ENCODE measurements at regions not wholly inside any gene's neighbourhood (a gene's known extent, or its start where the extent isn't known, plus 50 kb on each side); places are given as distances from the start of the nearest gene placed in this dataset.

DNA sequence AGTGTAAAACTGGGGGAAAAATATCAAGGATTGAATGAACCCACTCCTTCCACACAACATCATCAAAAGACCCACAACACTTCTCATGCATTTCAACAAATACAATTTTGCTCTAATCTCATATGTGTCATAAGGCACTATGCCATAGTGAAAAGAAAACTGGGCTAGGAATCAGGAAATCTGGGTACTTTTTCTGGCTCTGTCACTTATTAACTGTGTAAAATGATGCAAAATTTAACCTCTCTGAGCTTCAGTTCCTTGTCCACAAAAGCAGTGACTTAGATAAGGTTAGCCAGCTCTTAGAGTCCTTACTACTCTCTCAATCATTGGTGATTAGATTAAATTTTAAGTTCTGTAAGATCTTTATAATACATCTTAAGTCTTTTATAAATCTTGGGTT is 250.5 kb upstream of the SOX5 start:
- no peak for TF ChIP-seq POLR2A (IDR thresholded peaks at IDR 0.05; ENCODE audit: extremely low read depth, insufficient read length)
- no peak for TF ChIP-seq CTCF (IDR thresholded peaks at IDR 0.05; ENCODE audit: low read depth, low read length)
- no peak for TF ChIP-seq MAX (IDR thresholded peaks at IDR 0.05; ENCODE audit: low read depth, low read length)
- TF ChIP-seq MYC (IDR thresholded peaks at IDR 0.05; ENCODE audit: low read depth, low read length), result no peak
- no peak for DNase-seq (ENCODE audit: low read depth)
- no peak overlapping the region for H3K4me3 ChIP-seq (ENCODE audit: low read depth, low read length)

GRCh38 chr12:24198936-24199671 is 249.6 kb upstream of the SOX5 start:
- no peak for DNase-seq (ENCODE audit: low read depth)
- H3K4me3 ChIP-seq (ENCODE audit: low read depth, low read length), result no peak overlapping the region
- no peak for TF ChIP-seq CTCF (IDR thresholded peaks at IDR 0.05; ENCODE audit: low read depth, low read length)
- TF ChIP-seq MYC (IDR thresholded peaks at IDR 0.05; ENCODE audit: low read depth, low read length), result no peak
- no peak for TF ChIP-seq MAX (IDR thresholded peaks at IDR 0.05; ENCODE audit: low read depth, low read length)
- no peak for TF ChIP-seq POLR2A (IDR thresholded peaks at IDR 0.05; ENCODE audit: extremely low read depth, insufficient read length)

DNA sequence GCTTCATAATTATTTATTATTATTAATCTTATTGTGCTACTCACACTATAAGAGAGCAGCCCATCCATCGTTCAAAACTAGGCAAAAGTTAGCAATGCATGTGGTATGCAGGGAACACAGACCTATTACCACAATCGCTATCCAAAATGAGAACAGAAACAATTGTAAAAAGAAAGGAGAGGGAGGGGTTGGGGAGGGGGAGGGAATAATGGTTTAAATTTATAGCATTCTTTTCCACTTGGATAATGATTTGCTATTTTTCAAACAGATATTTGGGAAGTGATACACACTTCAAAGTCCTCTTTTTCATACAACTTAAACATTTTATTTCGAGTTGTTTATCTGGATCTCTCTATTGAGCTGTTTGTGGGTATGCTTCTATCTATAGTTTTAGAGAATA is 248.6 kb upstream of the SOX5 start:
- no peak overlapping the region for H3K4me3 ChIP-seq (ENCODE audit: low read depth, low read length)
- TF ChIP-seq POLR2A (IDR thresholded peaks at IDR 0.05; ENCODE audit: extremely low read depth, insufficient read length) (no peak), MYC (IDR thresholded peaks at IDR 0.05; ENCODE audit: low read depth, low read length) (no peak), MAX (IDR thresholded peaks at IDR 0.05; ENCODE audit: low read depth, low read length) (no peak), CTCF (IDR thresholded peaks at IDR 0.05; ENCODE audit: low read depth, low read length) (no peak)
- no peak for DNase-seq (ENCODE audit: low read depth)

DNA sequence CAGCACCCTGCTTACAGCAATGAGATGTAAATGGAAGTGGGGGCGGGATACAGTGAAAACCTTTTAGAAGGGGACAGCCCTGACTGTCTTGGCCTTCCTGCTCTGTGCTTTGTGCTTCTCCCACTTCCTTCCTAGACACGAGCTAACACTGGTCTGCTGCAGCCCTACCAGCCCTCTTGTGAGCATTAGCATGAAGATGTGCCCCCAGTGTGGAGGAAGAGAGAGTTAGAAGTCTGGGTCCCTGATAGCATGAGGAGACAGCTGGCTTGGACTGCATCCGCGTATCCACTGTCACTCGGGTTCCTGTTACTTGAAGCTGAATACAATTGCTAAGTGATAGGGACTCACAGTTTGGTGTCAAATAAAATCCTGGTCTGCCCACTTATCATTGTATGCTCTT is 248.1 kb upstream of the SOX5 start:
- TF ChIP-seq MAX (IDR thresholded peaks at IDR 0.05; ENCODE audit: low read depth, low read length), result no peak
- TF ChIP-seq POLR2A (IDR thresholded peaks at IDR 0.05; ENCODE audit: extremely low read depth, insufficient read length), result no peak
- no peak for TF ChIP-seq CTCF (IDR thresholded peaks at IDR 0.05; ENCODE audit: low read depth, low read length)
- TF ChIP-seq MYC (IDR thresholded peaks at IDR 0.05; ENCODE audit: low read depth, low read length), result no peak
- H3K4me3 ChIP-seq (ENCODE audit: low read depth, low read length), result no peak overlapping the region
- no peak for DNase-seq (ENCODE audit: low read depth)

DNA sequence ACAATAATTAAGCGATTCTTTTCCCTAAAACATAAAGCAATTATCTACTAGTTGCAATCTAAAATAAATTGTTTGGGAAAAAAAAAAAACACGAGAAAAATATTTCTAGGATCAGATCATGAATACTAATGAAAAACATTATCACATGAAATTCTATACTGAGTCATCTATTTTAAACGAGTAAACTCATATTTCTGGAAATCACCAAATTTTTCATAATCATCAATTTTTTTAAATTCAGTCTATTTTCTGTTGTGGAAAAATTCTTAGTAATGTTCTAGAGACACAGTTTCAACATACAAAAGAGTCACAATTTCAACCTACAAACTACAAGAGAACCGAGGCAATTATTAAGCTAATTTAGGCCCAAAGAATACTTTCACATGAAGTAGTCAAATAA is 245.6 kb upstream of the SOX5 start:
- TF ChIP-seq POLR2A (IDR thresholded peaks at IDR 0.05; ENCODE audit: extremely low read depth, insufficient read length) (no peak), MAX (IDR thresholded peaks at IDR 0.05; ENCODE audit: low read depth, low read length) (no peak), MYC (IDR thresholded peaks at IDR 0.05; ENCODE audit: low read depth, low read length) (no peak), CTCF (IDR thresholded peaks at IDR 0.05; ENCODE audit: low read depth, low read length) (no peak)
- DNase-seq (ENCODE audit: low read depth), result no peak

More for the DNA sequence above, 245.6 kb upstream of the SOX5 start:
- H3K4me3 ChIP-seq (ENCODE audit: low read depth, low read length), result no peak overlapping the region

Measured in NB4 (cell line).